ENCODE measurements at regions not wholly inside any gene's neighbourhood (a gene's known extent, or its start where the extent isn't known, plus 50 kb on each side); places are given as distances from the start of the nearest gene placed in this dataset.
A peak's percentile ranks its signal among the peaks of the same experiment; 100 is the strongest.

DNA sequence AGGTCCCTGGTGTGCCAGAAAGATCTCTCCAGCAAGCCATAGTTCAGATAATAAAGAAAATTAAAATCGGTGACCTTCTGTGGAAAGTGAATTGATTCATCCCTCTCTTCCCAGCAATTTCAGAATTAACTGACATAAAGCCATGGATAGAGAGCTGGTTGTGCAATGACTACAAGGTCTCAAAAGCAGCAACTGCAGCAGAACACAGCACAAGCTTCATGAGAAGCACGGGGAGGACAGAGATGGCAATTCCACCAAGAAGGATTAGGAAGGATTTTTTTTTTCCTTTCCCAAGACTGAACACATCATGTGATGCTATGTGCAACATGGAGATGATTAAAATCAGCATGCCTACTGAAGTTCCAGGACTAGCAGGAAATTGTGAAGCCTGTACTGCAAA is 154.9 kb upstream of the PLEKHG7 start:
- no peak for TF ChIP-seq CTCF (IDR thresholded peaks at IDR 0.05; ENCODE audit: unreplicated experiment)
- Mint-ChIP-seq H3K36me3 (ENCODE audit: insufficient read depth, unreplicated experiment) (peaks cover 26% of the 10 kb centered on the region), H3K27me3 (ENCODE audit: unreplicated experiment) (no peaks in the 10 kb centered on the region), H3K4me1 (ENCODE audit: low read depth, unreplicated experiment) (peaks cover 59% of the 10 kb centered on the region), H3K9me3 (ENCODE audit: low read depth, unreplicated experiment) (no peaks in the 10 kb centered on the region), H3K27ac (ENCODE audit: unreplicated experiment) (peak overlapping the region; percentile 74), H3K4me3 (ENCODE audit: low read depth, unreplicated experiment) (no peak overlapping the region)
- no peak for DNase-seq
- CTCF ChIA-PET, result interaction anchor here (2.1 kb wide), 1 partner anchor 10 kb away, joined by 10 read pairs; no protein-coding TSS in a partner anchor
- intact Hi-C loops (cut with micrococcal nuclease; ENCODE audit: unreplicated experiment), result loop anchor here (2.0 to 10.0 kb wide), 3 partner anchors 45 to 471 kb away; no protein-coding TSS in a partner anchor
- no TSS peak for BruUV-seq (replicated peaks)

GRCh38 chr12:92547420-92547819 is 155.4 kb upstream of the PLEKHG7 start:
- Mint-ChIP-seq H3K4me1 (ENCODE audit: low read depth, unreplicated experiment) (peaks cover 62% of the 10 kb centered on the region), H3K27me3 (ENCODE audit: unreplicated experiment) (no peaks in the 10 kb centered on the region), H3K36me3 (ENCODE audit: insufficient read depth, unreplicated experiment) (peaks cover 28% of the 10 kb centered on the region), H3K9me3 (ENCODE audit: low read depth, unreplicated experiment) (no peaks in the 10 kb centered on the region), H3K4me3 (ENCODE audit: low read depth, unreplicated experiment) (no peak overlapping the region), H3K27ac (ENCODE audit: unreplicated experiment) (peak overlapping the region; percentile 74)
- CTCF ChIA-PET, result interaction anchor here (2.1 kb wide), 2 partner anchors 10 to 402 kb away, joined by 9 to 10 read pairs; partner anchors contain the start of gene BTG1
- intact Hi-C loops (cut with micrococcal nuclease; ENCODE audit: unreplicated experiment), result loop anchor here (2.0 to 10.0 kb wide), 3 partner anchors 45 to 470 kb away; no protein-coding TSS in a partner anchor
- no TSS peak for BruUV-seq (replicated peaks)
- TF ChIP-seq CTCF (IDR thresholded peaks at IDR 0.05; ENCODE audit: unreplicated experiment), result no peak
- DNase-seq, result no peak

DNA sequence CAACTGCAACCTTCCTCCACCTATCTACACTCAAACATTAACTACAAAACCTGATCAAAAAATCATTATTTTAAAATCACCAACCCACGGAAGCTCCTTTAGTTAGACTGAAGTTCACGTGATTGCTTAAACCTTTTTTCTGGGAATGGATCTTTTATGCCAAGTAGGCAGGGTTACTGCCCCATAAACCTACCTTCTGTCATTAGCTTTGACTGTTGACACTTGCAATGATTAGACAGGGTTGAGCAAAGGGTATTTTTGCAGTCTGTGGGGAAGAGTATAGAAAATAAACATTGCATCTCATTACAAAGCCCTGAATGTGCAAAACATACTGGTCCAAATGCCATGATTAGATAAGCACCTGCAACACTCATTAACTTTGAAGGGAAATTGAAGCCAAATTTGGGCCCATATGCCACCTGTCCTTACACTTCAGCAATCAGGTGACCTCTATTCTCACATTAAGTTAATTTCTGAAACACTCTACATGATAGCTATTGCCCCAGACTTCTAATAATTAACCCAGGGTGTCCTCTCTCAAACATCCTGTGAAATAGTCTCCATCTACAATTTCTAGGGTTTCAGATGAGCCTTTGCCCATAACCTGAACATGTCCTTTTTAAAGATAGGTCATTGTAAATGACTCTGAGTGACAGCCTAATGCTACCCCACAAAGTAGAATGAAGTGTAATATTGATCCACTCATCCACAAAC is 156.0 kb upstream of the PLEKHG7 start:
- Mint-ChIP-seq H3K36me3 (ENCODE audit: insufficient read depth, unreplicated experiment) (peaks cover 28% of the 10 kb centered on the region), H3K9me3 (ENCODE audit: low read depth, unreplicated experiment) (no peaks in the 10 kb centered on the region), H3K4me1 (ENCODE audit: low read depth, unreplicated experiment) (peaks cover 68% of the 10 kb centered on the region), H3K4me3 (ENCODE audit: low read depth, unreplicated experiment) (peak overlapping the region; percentile 17), H3K27ac (ENCODE audit: unreplicated experiment) (peak overlapping the region; percentile 74), H3K27me3 (ENCODE audit: unreplicated experiment) (no peaks in the 10 kb centered on the region)
- CTCF ChIA-PET, result interaction anchor here (1.0 to 2.1 kb wide), 5 partner anchors 11 to 401 kb away, joined by 3 to 10 read pairs (median 8); partner anchors contain the start of gene BTG1
- BruUV-seq (replicated peaks), result no TSS peak
- TF ChIP-seq CTCF (IDR thresholded peaks at IDR 0.05; ENCODE audit: unreplicated experiment), result no peak
- DNase-seq, result peak; percentile 41
- intact Hi-C loops (cut with micrococcal nuclease; ENCODE audit: unreplicated experiment), result loop anchor here (1.0 to 10.0 kb wide), 4 partner anchors 24 to 469 kb away; no protein-coding TSS in a partner anchor

DNA sequence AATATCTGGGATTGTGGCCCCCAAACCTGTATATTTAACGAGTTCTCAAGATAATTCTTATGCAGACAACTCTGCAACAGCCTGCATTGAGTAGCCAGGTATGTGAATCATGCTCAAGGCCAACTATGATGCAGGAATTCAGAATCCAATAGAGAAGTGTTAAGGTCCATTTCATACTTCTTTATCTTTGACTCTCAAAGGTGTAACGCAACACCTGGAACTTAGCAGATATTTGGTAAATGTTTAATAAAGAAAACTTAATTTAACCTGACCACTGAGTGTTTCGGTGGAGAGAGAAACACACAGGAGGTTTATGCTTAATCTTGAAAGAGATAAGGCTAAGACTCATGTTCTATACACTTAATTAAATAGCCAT is 156.5 kb upstream of the PLEKHG7 start:
- BruUV-seq (replicated peaks), result no TSS peak
- Mint-ChIP-seq H3K4me1 (ENCODE audit: low read depth, unreplicated experiment) (peaks cover 74% of the 10 kb centered on the region), H3K4me3 (ENCODE audit: low read depth, unreplicated experiment) (peak overlapping the region; percentile 17), H3K36me3 (ENCODE audit: insufficient read depth, unreplicated experiment) (peaks cover 28% of the 10 kb centered on the region), H3K27me3 (ENCODE audit: unreplicated experiment) (no peaks in the 10 kb centered on the region), H3K9me3 (ENCODE audit: low read depth, unreplicated experiment) (no peaks in the 10 kb centered on the region), H3K27ac (ENCODE audit: unreplicated experiment) (peak overlapping the region; percentile 74)
- CTCF ChIA-PET, result interaction anchor here (1.0 to 2.1 kb wide), 5 partner anchors 11 to 401 kb away, joined by 3 to 10 read pairs (median 8); partner anchors contain the start of gene BTG1
- DNase-seq, result no peak
- no peak for TF ChIP-seq CTCF (IDR thresholded peaks at IDR 0.05; ENCODE audit: unreplicated experiment)
- intact Hi-C loops (cut with micrococcal nuclease; ENCODE audit: unreplicated experiment), result loop anchor here (1.0 to 10.0 kb wide), 4 partner anchors 24 to 469 kb away; no protein-coding TSS in a partner anchor

Measured in Calu3 (cell line).